Vagina (tissue), 2 donors: ENCODE measurements at regions not wholly inside any gene's neighbourhood (a gene's known extent, or its start where the extent isn't known, plus 50 kb on each side); places are given as distances from the start of the nearest gene placed in this dataset.

Source experiments
- POLR2A ChIP-seq, 2 donors: fragments of 450-650 bp; IDR thresholded peaks; one replicate each; pipeline ENCODE4 v1.6.1; 2017; ENCODE audit warnings: antibody characterized with exemption in 2 of 2, mild to moderate bottlenecking in 2 of 2, moderate library complexity in 2 of 2
- TF ChIP-seq, protein P1 (sequence below), 3 experiments: fragments of 450-650 bp in 2 of 3; fragments of 200-600 bp in 1 of 3; sonication (generic) in 1 of 3; IDR thresholded peaks; one replicate each; pipeline ENCODE4 v1.5.1; 2017 to 2019; ENCODE audit warnings: antibody characterized with exemption in 3 of 3, mild to moderate bottlenecking in 2 of 3, moderate library complexity in 2 of 3

GRCh38 chr7:69411466-69411865, 186.8 kb upstream of the AUTS2 start:
- TF ChIP-seq, protein P1, sequence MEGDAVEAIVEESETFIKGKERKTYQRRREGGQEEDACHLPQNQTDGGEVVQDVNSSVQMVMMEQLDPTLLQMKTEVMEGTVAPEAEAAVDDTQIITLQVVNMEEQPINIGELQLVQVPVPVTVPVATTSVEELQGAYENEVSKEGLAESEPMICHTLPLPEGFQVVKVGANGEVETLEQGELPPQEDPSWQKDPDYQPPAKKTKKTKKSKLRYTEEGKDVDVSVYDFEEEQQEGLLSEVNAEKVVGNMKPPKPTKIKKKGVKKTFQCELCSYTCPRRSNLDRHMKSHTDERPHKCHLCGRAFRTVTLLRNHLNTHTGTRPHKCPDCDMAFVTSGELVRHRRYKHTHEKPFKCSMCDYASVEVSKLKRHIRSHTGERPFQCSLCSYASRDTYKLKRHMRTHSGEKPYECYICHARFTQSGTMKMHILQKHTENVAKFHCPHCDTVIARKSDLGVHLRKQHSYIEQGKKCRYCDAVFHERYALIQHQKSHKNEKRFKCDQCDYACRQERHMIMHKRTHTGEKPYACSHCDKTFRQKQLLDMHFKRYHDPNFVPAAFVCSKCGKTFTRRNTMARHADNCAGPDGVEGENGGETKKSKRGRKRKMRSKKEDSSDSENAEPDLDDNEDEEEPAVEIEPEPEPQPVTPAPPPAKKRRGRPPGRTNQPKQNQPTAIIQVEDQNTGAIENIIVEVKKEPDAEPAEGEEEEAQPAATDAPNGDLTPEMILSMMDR (IDR thresholded peaks at IDR 0.05) = no peak
- no peak for TF ChIP-seq POLR2A (IDR thresholded peaks at IDR 0.05)
